Esophagus muscularis mucosa (tissue), 3 donors: ENCODE measurements at regions not wholly inside any gene's neighbourhood (a gene's known extent, or its start where the extent isn't known, plus 50 kb on each side); places are given as distances from the start of the nearest gene placed in this dataset.

Experiments used
- POLR2A ChIP-seq: fragments of 450-650 bp; IDR thresholded peaks from one replicate; pipeline ENCODE4 v1.6.1; 2017; ENCODE audit warnings: antibody characterized with exemption, moderate library complexity, mild to moderate bottlenecking, low read depth
- POLR2AphosphoS5 ChIP-seq, 2 donors: sonication (generic); formaldehyde crosslinking; IDR thresholded peaks; one replicate each; pipeline ENCODE4 v1.6.1; 2017; ENCODE audit warnings: antibody characterized with exemption in 2 of 2
- TF ChIP-seq, protein P1 (sequence below), 3 experiments: fragments of 200-600 bp in 2 of 3; fragments of 450-650 bp in 1 of 3; sonication (generic) in 2 of 3; IDR thresholded peaks; one replicate each; pipeline ENCODE4 v1.5.1; 2017 to 2019; ENCODE audit warnings: antibody characterized with exemption in 3 of 3, mild to moderate bottlenecking in 2 of 3, moderate library complexity in 1 of 3

DNA sequence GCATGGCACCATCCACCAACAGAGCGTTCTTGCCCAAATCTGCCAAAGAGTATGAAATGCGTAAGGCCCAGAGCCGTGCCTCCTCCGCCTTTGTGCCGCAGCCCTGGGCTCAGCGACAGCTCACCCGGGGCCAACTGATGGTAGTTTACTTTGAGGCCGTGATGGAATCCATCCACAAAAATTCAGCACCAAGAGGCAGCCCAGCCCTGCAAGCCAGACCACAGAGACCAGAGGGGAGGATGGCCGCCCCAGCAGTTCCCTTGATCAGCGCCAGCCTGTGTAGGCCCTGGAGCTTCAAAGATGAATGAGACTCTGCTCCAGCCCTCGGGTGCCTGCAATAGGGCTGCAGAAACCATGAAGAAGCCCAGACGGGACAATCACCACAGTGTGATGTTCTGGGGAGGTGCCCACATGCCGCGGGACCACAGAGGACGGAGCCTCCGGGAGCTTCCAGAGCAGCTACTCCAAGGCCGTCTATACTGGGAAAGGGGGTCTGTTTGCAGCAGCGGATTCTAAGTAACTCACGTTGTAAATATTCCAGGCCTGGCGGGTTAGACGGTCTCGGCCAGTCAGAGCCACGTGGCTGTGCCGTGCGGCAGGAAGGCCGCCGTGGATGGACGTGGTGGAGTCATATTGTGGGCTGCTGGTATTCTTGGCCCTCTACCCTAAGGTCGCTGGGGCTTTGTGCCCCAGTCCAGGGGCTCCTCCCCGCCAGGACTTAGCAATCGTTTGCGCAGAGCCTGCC lies 80.3 kb downstream of the RBFOX3 start:
- TF ChIP-seq, protein P1, sequence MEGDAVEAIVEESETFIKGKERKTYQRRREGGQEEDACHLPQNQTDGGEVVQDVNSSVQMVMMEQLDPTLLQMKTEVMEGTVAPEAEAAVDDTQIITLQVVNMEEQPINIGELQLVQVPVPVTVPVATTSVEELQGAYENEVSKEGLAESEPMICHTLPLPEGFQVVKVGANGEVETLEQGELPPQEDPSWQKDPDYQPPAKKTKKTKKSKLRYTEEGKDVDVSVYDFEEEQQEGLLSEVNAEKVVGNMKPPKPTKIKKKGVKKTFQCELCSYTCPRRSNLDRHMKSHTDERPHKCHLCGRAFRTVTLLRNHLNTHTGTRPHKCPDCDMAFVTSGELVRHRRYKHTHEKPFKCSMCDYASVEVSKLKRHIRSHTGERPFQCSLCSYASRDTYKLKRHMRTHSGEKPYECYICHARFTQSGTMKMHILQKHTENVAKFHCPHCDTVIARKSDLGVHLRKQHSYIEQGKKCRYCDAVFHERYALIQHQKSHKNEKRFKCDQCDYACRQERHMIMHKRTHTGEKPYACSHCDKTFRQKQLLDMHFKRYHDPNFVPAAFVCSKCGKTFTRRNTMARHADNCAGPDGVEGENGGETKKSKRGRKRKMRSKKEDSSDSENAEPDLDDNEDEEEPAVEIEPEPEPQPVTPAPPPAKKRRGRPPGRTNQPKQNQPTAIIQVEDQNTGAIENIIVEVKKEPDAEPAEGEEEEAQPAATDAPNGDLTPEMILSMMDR (IDR thresholded peaks at IDR 0.05), result no peak
- TF ChIP-seq POLR2AphosphoS5 (IDR thresholded peaks at IDR 0.05) (no peak), POLR2A (no peak)
